ENCODE measurements at regions not wholly inside any gene's neighbourhood (a gene's known extent, or its start where the extent isn't known, plus 50 kb on each side); places are given as distances from the start of the nearest gene placed in this dataset.

GRCh38 chr5:172575816-172576545 lies 65.1 kb upstream of the NEURL1B start:
- H3K4me2 ChIP-seq (ENCODE audit: insufficient read depth, low read length) = no peak overlapping the region
- no peak overlapping the region for H3K27ac ChIP-seq (ENCODE audit: extremely low read depth, low read depth, low read length)
- no peaks in the 10 kb centered on the region for H4K20me1 ChIP-seq (replicated peaks; ENCODE audit: control insufficient read depth, insufficient read depth, low read length)
- ATAC-seq = no peak
- H2AFZ ChIP-seq (ENCODE audit: low read depth, low read length) = no peak overlapping the region
- no peaks in the 10 kb centered on the region for H3K9me1 ChIP-seq (ENCODE audit: control insufficient read depth, insufficient read depth, low read length)
- H3K4me1 ChIP-seq (replicated peaks in 1 of 2; ENCODE audit: control insufficient read depth in 2 of 2, insufficient read depth in 2 of 2, low read length in 2 of 2) = no peaks in the 10 kb centered on the region
- no peak overlapping the region for H3K9ac ChIP-seq (ENCODE audit: insufficient read depth in 1 of 2, low read depth in 2 of 2, low read length in 2 of 2)
- TF ChIP-seq CBX1 (IDR thresholded peaks at IDR 0.05; ENCODE audit: low read depth) (no peak), ELF1 (tag; IDR thresholded peaks at IDR 0.05) (no peak), PHF20 (IDR thresholded peaks at IDR 0.05; ENCODE audit: partially characterized antibody) (no peak), NFE2 (IDR thresholded peaks at IDR 0.05; ENCODE audit: low read depth) (no peak), ZNF764 (CRISPR knock-in tag; IDR thresholded peaks at IDR 0.05; ENCODE audit: low read depth) (no peak), NRF1 (conservative IDR thresholded peaks at IDR 0.05 in 1 of 2, IDR thresholded peaks at IDR 0.05 in 1 of 2) (peak in 1 of 2 experiments; percentile 3; a peak in 1 of 4 replicates), ETV5 (CRISPR knock-in tag; IDR thresholded peaks at IDR 0.05; ENCODE audit: low read depth) (no peak), RBM25 (IDR thresholded peaks at IDR 0.05; ENCODE audit: low read depth, low read length, severe bottlenecking) (peak; percentile 3), ZBTB2 (IDR thresholded peaks at IDR 0.05) (no peak), GTF2A2 (tag; IDR thresholded peaks at IDR 0.05) (no peak), SNIP1 (IDR thresholded peaks at IDR 0.05; ENCODE audit: low read depth) (no peak), HEY1 (CRISPR knock-in tag; IDR thresholded peaks at IDR 0.05; ENCODE audit: borderline replicate concordance) (no peak), ESRRA (IDR thresholded peaks at IDR 0.05; ENCODE audit: borderline replicate concordance, low read depth) (no peak), HINFP (tag; conservative IDR thresholded peaks at IDR 0.05; ENCODE audit: low read depth) (no peak), MXD1 (CRISPR knock-in tag; IDR thresholded peaks at IDR 0.05; ENCODE audit: borderline replicate concordance, poor library complexity, severe bottlenecking) (no peak), ZNF212 (CRISPR knock-in tag; IDR thresholded peaks at IDR 0.05) (no peak), CREB5 (CRISPR knock-in tag; IDR thresholded peaks at IDR 0.05) (no peak)
- 1% methylated on average over 10 of the region's 10 CpGs for WGBS (ENCODE audit: insufficient coverage, low coverage, missing lambda C conversion rate)
- H3K36me3 ChIP-seq (ENCODE audit: control insufficient read depth, insufficient read depth, low read length) = no peaks in the 10 kb centered on the region
- H3K4me3 ChIP-seq = no peak overlapping the region
- ChIA-PET POLR2A (interaction anchor here (0.6 to 1.6 kb wide), 4 partner anchors 12 to 361 kb away, joined by 3 to 4 read pairs (median 3); no protein-coding TSS in a partner anchor), CTCF (ENCODE audit: low intra/inter-chr PET ratio) (no interaction called here)
- H3K79me2 ChIP-seq (ENCODE audit: control insufficient read depth, insufficient read depth, low read length) = no peaks in the 10 kb centered on the region
- H3K27me3 ChIP-seq (ENCODE audit: control insufficient read depth in 2 of 2, insufficient read depth in 2 of 2, low read length in 2 of 2) = peaks cover 0 to 40% of the 10 kb centered on the region in 2 experiments; a peak in 2 of 5 replicates
- H3K9me3 ChIP-seq (replicated peaks; ENCODE audit: control insufficient read depth, insufficient read depth, low read depth, low read length) = no peaks in the 10 kb centered on the region
- DNase-seq (ENCODE audit: extremely low read depth in 1 of 4, low spot score in 3 of 4) = no peak
- intact Hi-C loops (cut with micrococcal nuclease) = loop anchor here (10.0 kb wide), 1 partner anchor 119 kb away; no protein-coding TSS in a partner anchor
- in situ Hi-C loops (cut with MboI) = no loop called here
- no TSS peak for BruUV-seq (replicated peaks)
- FAIRE-seq = no peak
